ENCODE measurements at regions not wholly inside any gene's neighbourhood (a gene's known extent, or its start where the extent isn't known, plus 50 kb on each side); places are given as distances from the start of the nearest gene placed in this dataset.

DNA sequence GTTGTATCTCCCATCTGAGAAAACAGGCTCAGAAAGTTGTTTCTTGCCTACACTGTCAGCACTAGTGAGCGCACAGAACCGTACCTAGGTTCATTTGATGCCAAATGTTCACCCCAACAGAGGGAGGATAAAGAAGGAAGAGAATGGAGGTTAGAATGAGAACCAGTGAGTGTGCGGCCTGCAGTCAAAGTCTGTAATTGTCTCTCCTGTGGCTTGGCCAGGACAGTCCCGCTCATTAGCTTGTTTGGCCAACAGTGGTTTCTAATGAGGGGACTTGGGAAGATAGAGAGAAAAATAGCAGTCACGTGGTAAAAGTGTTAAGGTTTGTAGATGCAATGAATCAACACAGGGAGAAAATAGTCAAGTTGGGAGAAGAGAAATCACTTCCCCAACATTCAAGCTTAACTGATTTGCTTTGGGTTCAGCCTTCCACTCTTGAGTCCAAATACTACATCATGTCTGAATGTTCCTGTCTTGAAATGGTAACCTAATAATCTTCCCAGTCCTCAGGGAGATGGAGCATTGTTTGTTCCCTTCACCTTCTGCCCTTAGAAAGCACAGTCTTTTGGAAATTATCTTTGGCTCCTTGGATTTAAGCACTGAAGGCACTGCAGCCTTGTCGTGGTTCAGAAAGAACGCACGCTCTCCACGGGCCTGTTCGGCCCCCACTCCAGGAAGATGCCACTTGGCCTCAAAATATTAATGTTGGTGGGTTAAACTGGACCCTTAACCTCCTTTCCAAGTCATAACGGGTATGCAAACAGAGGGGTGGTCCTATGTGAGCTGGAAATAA is 360.4 kb upstream of the ZNF32 start:
- no peak overlapping the region for H3K9ac ChIP-seq (ENCODE audit: low read depth in 1 of 2, low read length in 2 of 2)
- no peaks in the 10 kb centered on the region for H3K4me1 ChIP-seq (ENCODE audit: control insufficient read depth in 4 of 4, insufficient read depth in 4 of 4, low read length in 3 of 4)
- no peak for DNase-seq (ENCODE audit: low spot score)
- 70% methylated on average over 11 of the region's 11 CpGs for WGBS
- no peaks in the 10 kb centered on the region for H3K36me3 ChIP-seq (ENCODE audit: control insufficient read depth in 4 of 4, insufficient read depth in 3 of 4, low read depth in 1 of 4, low read length in 3 of 4)
- TF ChIP-seq, protein P1, sequence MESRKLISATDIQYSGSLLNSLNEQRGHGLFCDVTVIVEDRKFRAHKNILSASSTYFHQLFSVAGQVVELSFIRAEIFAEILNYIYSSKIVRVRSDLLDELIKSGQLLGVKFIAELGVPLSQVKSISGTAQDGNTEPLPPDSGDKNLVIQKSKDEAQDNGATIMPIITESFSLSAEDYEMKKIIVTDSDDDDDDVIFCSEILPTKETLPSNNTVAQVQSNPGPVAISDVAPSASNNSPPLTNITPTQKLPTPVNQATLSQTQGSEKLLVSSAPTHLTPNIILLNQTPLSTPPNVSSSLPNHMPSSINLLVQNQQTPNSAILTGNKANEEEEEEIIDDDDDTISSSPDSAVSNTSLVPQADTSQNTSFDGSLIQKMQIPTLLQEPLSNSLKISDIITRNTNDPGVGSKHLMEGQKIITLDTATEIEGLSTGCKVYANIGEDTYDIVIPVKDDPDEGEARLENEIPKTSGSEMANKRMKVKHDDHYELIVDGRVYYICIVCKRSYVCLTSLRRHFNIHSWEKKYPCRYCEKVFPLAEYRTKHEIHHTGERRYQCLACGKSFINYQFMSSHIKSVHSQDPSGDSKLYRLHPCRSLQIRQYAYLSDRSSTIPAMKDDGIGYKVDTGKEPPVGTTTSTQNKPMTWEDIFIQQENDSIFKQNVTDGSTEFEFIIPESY (IDR thresholded peaks at IDR 0.05) = no peak
- peaks cover 0 to 4% (median 0%) of the 10 kb centered on the region in 4 donors for H3K27me3 ChIP-seq (ENCODE audit: control insufficient read depth in 4 of 4, insufficient read depth in 4 of 4, low read length in 3 of 4)
- no peaks in the 10 kb centered on the region for H3K9me3 ChIP-seq (ENCODE audit: control insufficient read depth in 4 of 4, low read length in 3 of 4)
- no peak overlapping the region for H3K4me3 ChIP-seq (ENCODE audit: low read depth in 1 of 3, low read length in 3 of 3)
- no peak overlapping the region for H3K27ac ChIP-seq (ENCODE audit: low read depth in 1 of 2, low read length in 2 of 2)

DNA sequence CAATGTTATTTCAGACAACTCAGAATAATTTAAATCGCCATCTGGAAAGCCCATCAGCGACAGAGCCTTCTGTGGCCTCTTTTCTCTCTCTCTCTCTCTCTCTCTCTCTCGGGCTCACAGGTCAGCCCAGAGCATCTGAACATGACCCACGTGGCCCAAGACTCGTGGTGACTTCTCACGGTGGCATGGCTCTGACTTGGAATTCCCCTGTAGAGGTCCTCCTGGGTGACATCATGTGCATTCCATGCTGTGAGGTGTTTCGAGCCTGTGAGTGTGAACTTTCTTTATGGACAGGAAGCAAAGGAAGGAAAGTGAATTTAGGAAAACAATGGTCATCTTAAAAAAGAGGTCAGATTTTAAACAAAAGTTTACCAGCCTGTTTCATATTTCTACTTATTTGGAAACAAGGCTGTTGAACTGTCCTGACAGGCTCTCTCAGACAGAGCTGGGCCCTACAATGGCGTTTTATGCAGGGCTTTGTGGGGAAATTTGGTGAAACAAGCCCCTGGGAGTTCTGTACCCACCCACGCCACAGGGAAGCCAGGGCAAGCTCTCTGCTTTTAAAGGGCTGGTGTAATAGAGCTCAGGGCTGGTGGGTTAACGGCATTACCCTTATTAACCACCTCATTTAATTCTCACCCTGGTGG is 359.7 kb upstream of the ZNF32 start:
- Histone ChIP-seq H3K27me3 (ENCODE audit: control insufficient read depth in 4 of 4, insufficient read depth in 4 of 4, low read length in 3 of 4) (peaks cover 0 to 4% (median 0%) of the 10 kb centered on the region in 4 donors), H3K27ac (ENCODE audit: low read depth in 1 of 2, low read length in 2 of 2) (no peak overlapping the region), H3K4me3 (ENCODE audit: low read depth in 1 of 3, low read length in 3 of 3) (no peak overlapping the region), H3K4me1 (ENCODE audit: control insufficient read depth in 4 of 4, insufficient read depth in 4 of 4, low read length in 3 of 4) (no peaks in the 10 kb centered on the region), H3K36me3 (ENCODE audit: control insufficient read depth in 4 of 4, insufficient read depth in 3 of 4, low read depth in 1 of 4, low read length in 3 of 4) (no peaks in the 10 kb centered on the region), H3K9me3 (ENCODE audit: control insufficient read depth in 4 of 4, low read length in 3 of 4) (no peaks in the 10 kb centered on the region), H3K9ac (ENCODE audit: low read depth in 1 of 2, low read length in 2 of 2) (no peak overlapping the region)
- 71% methylated on average over 10 of the region's 10 CpGs for WGBS
- no peak for DNase-seq (ENCODE audit: low spot score)
- TF ChIP-seq FOXA2 (IDR thresholded peaks at IDR 0.05) (no peak), GABPA (IDR thresholded peaks at IDR 0.05 in 1 of 2, conservative IDR thresholded peaks at IDR 0.05 in 1 of 2) (no peak), JUND (IDR thresholded peaks at IDR 0.05) (no peak), RXRA (IDR thresholded peaks at IDR 0.05) (no peak), FOXA1 (IDR thresholded peaks at IDR 0.05) (no peak), SP1 (IDR thresholded peaks at IDR 0.05) (no peak), TAF1 (conservative IDR thresholded peaks at IDR 0.05) (no peak), NR2F2 (IDR thresholded peaks at IDR 0.05) (no peak), EGR1 (IDR thresholded peaks at IDR 0.05; ENCODE audit: low read depth in 2 of 2) (no peak)
- TF ChIP-seq, protein P2, sequence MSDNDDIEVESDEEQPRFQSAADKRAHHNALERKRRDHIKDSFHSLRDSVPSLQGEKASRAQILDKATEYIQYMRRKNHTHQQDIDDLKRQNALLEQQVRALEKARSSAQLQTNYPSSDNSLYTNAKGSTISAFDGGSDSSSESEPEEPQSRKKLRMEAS (IDR thresholded peaks at IDR 0.05) = no peak
- TF ChIP-seq, protein P3, sequence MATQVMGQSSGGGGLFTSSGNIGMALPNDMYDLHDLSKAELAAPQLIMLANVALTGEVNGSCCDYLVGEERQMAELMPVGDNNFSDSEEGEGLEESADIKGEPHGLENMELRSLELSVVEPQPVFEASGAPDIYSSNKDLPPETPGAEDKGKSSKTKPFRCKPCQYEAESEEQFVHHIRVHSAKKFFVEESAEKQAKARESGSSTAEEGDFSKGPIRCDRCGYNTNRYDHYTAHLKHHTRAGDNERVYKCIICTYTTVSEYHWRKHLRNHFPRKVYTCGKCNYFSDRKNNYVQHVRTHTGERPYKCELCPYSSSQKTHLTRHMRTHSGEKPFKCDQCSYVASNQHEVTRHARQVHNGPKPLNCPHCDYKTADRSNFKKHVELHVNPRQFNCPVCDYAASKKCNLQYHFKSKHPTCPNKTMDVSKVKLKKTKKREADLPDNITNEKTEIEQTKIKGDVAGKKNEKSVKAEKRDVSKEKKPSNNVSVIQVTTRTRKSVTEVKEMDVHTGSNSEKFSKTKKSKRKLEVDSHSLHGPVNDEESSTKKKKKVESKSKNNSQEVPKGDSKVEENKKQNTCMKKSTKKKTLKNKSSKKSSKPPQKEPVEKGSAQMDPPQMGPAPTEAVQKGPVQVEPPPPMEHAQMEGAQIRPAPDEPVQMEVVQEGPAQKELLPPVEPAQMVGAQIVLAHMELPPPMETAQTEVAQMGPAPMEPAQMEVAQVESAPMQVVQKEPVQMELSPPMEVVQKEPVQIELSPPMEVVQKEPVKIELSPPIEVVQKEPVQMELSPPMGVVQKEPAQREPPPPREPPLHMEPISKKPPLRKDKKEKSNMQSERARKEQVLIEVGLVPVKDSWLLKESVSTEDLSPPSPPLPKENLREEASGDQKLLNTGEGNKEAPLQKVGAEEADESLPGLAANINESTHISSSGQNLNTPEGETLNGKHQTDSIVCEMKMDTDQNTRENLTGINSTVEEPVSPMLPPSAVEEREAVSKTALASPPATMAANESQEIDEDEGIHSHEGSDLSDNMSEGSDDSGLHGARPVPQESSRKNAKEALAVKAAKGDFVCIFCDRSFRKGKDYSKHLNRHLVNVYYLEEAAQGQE (IDR thresholded peaks at IDR 0.05) = no peak
- TF ChIP-seq, protein P1 (IDR thresholded peaks at IDR 0.05) = no peak
- TF ChIP-seq, protein P4, sequence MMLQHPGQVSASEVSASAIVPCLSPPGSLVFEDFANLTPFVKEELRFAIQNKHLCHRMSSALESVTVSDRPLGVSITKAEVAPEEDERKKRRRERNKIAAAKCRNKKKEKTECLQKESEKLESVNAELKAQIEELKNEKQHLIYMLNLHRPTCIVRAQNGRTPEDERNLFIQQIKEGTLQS (IDR thresholded peaks at IDR 0.05) = no peak

Measured in liver (tissue), 7 donors.